ENCODE measurements at regions not wholly inside any gene's neighbourhood (a gene's known extent, or its start where the extent isn't known, plus 50 kb on each side); places are given as distances from the start of the nearest gene placed in this dataset.
"Not testable (repeated sequence)": the region's sequence is repeated elsewhere in the genome, so short reads cannot be mapped to it uniquely, and the experiment has no call there.

- no peak for DNase-seq (ENCODE audit: low read depth)
These were observed 324.0 kb upstream of the POT1 start for GRCh38 chr7:125253452-125254190.

DNA sequence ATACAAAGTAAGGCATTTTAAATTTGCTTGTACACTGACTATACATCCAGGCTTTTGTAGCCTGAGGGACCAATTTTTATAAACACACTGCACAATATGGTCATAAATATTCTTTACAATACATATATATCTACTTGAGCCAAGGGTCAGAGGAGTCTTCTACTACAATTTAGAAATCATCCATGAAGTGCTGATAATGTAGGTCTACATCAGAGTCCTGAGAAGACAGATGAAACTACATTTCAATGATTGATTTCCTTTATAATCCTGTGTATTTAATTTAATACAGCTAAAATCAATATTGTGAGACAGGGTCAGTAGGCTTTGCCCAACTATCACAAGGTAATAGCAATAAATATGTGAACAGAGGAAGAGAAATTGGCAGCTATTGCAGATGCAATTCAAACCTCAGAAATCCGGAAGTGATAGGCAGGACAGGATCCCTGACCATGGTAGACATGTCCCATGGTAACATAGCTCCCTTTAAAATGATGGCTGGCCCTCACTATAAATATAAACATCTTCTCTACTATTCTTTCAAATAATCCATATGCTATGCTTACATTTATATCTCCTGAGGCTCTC, 318.0 kb upstream of the POT1 start:
- no peak for DNase-seq (ENCODE audit: low read depth)

DNA sequence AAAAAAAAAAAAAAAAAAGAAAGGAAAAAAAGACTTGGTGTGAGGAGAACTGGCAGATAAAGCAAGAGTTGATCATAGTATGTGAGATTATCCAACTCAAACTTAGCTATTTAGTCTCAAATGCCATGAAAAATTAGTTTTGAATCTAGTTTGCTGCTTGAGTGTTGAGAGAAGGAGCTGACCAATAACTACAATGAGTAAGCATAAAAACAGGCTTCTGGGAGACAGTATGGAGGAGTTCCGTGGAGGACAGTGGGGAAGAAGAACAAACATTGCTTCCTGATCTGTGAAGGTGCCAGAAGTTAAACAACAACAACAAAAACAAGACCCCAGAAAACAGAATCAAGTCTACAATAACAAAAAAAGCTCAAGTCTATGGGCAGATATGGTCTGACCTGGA, 317.1 kb upstream of the POT1 start:
- DNase-seq (ENCODE audit: low read depth) = no peak

DNA sequence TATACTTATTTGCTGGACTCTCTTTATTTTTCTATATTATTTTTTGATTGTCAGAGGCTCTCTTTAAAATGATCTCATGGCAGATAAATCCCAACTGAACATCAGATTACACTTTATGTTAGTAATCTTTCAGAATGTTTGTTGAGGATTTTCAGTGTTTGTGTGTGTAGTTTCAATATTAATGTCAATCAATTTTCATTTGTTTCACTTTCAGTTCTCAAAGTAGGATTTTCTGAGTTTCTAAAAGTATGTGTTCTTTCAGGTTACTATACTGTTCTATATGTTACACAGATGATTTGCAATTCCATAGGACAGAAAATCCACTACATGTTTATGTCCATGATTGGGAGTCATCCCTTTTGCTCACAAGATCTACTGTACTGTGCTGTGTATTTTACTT, 311.9 kb upstream of the POT1 start:
- DNase-seq (ENCODE audit: low read depth) = no peak

- DNase-seq (ENCODE audit: low read depth) = no peak
These were observed 293.0 kb upstream of the POT1 start for GRCh38 chr7:125222596-125222995.

DNA sequence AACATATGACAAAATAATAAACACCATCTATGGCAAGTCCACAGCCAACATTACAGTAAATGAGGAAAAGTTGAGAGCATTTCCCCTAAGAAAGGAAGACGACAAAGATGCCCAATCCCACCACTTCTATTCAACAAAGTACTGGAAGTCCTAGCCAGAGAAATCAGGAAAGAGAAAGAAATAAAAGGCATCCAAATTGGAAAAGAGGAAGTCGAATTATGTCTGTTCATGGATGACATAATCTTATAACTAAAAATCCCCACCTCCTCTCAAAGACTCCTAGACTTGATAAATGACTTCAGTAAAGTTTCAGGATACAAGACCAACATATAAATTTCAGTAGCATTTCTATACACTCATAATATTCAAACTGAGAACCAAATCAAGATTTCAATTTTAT, 288.5 kb upstream of the POT1 start:
- DNase-seq (ENCODE audit: low read depth) = no peak

DNA sequence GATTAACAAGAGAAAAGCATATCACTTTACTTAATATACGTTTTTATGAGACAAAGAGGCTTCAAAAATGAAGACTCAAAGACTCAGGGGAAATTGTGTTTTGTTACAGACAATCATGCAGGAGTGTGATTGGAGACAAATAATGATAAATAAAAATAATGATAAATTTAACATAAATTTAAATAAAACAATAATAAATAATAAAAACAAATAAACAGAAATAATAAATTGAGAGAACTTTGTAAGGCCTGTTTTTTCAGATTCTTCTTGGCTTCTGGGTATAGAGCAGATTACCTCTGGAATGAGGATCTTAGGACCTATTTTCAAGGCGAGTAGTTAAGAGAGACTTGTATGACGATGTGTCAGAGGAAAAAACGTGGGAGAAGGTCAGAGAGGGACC, 271.4 kb upstream of the POT1 start:
- DNase-seq (ENCODE audit: low read depth) = no peak

- no peak for DNase-seq (ENCODE audit: low read depth)
These were observed 268.2 kb upstream of the POT1 start for GRCh38 chr7:125197731-125198393.

DNA sequence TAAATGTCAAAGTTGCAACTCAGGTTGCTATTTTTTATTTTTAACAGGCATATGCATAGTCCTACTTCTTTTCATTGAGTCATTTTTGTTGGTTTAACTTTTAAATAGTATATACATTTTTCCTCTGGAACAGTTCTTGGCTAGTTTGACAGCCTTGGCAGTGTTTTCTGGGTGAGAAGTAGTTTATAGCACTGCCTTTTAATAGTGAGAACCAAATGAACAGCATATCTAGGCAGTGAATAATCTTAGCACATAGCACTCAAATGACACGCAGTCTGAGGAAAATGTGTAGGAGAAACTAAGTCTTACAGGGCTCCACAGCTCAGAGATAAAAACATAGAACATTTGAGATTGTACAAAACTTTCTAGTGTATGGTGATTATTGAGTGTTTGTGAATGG, 265.5 kb upstream of the POT1 start:
- peak; percentile 1 for DNase-seq (ENCODE audit: low read depth)

DNA sequence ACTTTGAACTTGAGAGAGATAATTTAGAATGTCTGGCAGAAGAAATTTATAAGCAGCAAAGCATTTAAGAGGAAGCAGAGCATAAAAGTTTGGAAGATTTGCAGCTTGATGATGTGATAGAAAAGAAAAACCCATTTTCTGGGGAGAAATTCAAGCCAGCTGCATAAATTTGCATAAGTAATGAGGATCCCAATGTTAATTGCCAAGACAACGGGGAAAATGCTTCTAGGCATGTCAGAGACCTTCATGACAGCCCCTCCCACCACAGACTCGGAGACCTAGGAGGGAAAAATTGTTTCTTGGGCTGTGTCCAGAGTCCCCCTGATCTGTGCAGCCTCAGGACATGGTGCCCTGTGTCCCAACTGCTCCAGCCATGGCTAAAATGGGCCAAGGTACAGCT, 263.6 kb upstream of the POT1 start:
- DNase-seq (ENCODE audit: low read depth) = no peak

DNA sequence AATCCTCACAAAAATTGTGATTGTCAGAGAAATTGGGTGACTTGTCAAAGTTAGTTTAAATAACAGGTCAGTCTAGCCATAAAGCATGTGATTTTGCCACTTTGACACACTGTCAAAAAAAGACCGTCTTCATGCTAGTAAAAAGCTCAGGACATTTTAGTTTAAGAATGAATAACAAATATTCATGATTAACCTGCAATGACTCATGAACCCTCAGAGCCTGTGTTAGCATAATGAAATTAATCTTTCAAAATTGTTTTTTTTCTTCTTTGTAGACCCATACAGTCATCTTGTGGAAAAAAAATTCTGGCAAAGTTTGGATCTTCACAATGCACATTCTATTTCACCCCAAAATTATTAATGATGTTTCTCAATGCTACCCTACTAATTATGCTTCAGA, 255.2 kb upstream of the POT1 start:
- DNase-seq (ENCODE audit: low read depth) = no peak

DNA sequence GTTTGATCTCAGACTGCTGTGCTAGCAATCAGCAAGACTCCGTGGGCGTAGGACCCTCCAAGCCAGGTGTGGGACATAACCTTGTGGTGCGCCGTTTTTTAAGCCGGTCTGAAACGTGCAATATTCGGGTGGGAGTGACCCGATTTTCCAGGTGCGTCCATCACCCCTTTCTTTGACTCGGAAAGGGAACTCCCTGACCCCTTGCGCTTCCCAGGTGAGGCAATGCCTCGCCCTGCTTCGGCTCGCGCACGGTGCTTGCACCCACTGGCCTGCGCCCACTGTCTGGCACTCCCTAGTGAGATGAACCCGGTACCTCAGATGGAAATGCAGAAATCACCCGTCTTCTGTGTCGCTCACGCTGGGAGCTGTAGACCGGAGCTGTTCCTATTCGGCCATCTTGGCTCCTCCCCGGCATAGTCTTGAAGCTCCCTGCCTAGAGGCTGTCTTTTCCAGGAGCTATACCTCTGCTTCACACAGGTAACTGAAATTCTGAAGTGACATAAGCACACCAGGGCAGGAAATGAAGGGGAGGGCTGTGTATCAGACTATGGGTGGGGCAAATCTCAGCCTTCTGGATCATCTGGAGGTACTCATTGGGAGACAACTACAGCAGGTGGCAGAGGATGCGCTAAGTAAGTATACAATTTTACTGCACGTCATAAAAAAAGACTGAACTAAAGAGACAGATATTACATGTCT, 252.1 kb upstream of the POT1 start:
- not testable (repeated sequence) for DNase-seq (ENCODE audit: low read depth)

GRCh38 chr7:125173571-125173970, 243.9 kb upstream of the POT1 start:
- DNase-seq (ENCODE audit: low read depth) = no peak

DNA sequence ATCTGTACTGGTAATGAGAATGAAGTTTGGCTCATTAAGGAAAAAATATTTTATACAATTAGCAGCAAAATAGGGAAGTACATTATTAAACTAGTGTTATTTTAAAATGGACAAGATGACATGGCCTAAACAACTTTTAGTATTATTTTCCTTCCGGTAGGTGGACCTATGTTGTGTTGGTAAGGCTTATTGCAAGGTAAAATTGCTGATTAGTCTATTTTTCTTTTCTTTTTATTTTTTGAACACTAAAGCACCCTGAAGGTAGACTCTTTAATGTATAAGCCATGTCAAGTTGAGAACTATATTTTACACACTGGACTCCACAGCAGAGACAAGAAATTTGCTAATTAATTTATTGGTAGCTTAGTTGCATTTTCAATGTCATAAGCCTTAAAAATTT, 239.5 kb upstream of the POT1 start:
- DNase-seq (ENCODE audit: low read depth) = no peak

GRCh38 chr7:125154930-125155329, 225.3 kb upstream of the POT1 start:
- DNase-seq (ENCODE audit: low read depth) = no peak

DNA sequence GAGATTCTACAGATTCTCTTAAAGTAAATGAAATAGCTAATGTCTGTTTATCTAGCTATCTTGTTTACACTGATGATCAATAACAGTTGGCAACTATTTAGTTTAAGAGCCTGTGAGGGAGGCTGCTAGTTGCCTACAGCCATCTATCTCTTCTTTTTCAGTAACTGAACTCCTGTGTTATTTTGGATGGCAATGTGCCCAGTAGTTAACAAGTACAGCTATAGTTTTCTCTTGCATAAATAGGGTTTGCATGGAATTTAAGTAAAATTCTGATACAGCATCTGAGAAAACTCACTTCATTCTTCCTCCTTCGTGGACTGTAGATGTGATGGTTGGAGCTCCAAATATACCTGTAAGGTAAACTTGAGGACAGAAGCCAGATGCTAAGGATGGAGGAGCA, 219.5 kb upstream of the POT1 start:
- DNase-seq (ENCODE audit: low read depth) = peak; percentile 14

- DNase-seq (ENCODE audit: low read depth) = no peak
These were observed 217.4 kb upstream of the POT1 start for GRCh38 chr7:125147047-125147446.

GRCh38 chr7:125136755-125137532, 207.3 kb upstream of the POT1 start:
- peak; percentile 73 for DNase-seq (ENCODE audit: low read depth)

DNA sequence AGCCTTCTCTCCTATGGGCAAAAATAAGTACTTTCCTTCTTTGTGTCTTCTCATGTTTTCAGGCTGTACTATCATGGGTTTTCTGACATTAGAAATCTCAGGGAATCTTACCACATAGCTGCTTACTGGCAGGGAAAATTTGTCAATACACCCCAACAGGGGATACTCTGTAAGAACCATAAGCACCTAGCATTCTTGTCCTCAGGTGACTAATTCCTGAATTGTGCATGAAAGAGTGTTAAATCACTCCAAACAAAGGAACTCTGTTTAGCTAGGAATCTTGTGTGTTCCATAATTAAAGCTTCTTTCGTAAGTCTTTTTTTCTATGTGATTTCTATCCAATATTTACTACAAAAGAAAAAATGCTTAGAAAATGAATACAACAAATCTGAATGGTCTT, 206.7 kb upstream of the POT1 start:
- DNase-seq (ENCODE audit: low read depth) = no peak

GRCh38 chr7:125130173-125130572, 200.5 kb upstream of the POT1 start:
- no peak for DNase-seq (ENCODE audit: low read depth)

DNA sequence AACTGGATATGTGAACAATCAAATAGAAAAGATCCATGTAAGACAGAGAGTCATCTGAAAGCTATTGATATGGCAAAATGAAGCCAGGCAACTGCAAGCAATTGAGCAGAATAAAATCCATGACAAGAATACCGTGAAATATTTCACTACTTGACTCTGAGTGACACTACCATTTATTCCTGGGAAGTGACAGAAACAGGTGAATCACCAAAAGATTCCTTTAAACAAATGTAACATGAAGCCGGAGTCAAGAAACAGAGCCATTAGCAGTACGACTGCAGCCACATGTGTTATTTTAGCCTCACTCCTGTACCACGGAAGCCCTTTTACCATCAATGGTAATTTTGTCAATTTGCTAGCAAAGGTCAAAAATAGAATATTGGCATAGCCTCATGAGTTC, 197.7 kb upstream of the POT1 start:
- no peak for DNase-seq (ENCODE audit: low read depth)

GRCh38 chr7:125126376-125126775, 196.8 kb upstream of the POT1 start:
- DNase-seq (ENCODE audit: low read depth) = peak; percentile 24
